Smooth muscle cell (in vitro differentiated cells): ENCODE measurements at regions not wholly inside any gene's neighbourhood (a gene's known extent, or its start where the extent isn't known, plus 50 kb on each side); places are given as distances from the start of the nearest gene placed in this dataset.
A peak's percentile ranks its signal among the peaks of the same experiment; 100 is the strongest.

Experiments
- DNase-seq: peaks from one replicate; lab custom pipeline; 2025; ENCODE audit not compliant: unreplicated experiment; lab: John Stamatoyannopoulos, UW
- H2AFZ ChIP-seq: fragments of 200-600 bp; sonication (generic); 2 replicates; pipeline ENCODE4 v1.6.0; 2016; ENCODE audit warnings: antibody characterized with exemption, low read depth, mild to moderate bottlenecking
- H3F3A ChIP-seq: fragments of 200-600 bp; sonication (generic); 2 replicates; pipeline ENCODE4 v1.6.0; 2017; ENCODE audit warnings: antibody characterized with exemption, low read depth
- H3K27ac ChIP-seq: fragments of 200-600 bp; sonication (generic); 2 replicates; pipeline ENCODE4 v1.5.1; 2016; ENCODE audit warnings: low read depth, mild to moderate bottlenecking
- H3K27me3 ChIP-seq: fragments of 200-600 bp; sonication (generic); 2 replicates; pipeline ENCODE4 v1.6.1; 2016; ENCODE audit warnings: low read depth, mild to moderate bottlenecking
- H3K36me3 ChIP-seq: fragments of 200-600 bp; sonication (generic); 2 replicates; pipeline ENCODE4 v1.5.1; 2016; ENCODE audit warnings: low read depth
- H3K4me1 ChIP-seq: fragments of 200-600 bp; sonication (generic); 2 replicates; pipeline ENCODE4 v1.5.1; 2016; ENCODE audit warnings: low read depth
- H3K4me2 ChIP-seq: fragments of 200-600 bp; sonication (generic); 2 replicates; pipeline ENCODE4 v1.6.0; 2016; ENCODE audit warnings: mild to moderate bottlenecking
- H3K4me3 ChIP-seq: fragments of 200-600 bp; sonication (generic); 2 replicates; pipeline ENCODE4 v1.5.1; 2016; ENCODE audit warnings: mild to moderate bottlenecking
- H3K79me2 ChIP-seq: fragments of 200-600 bp; sonication (generic); 2 replicates; pipeline ENCODE4 v1.6.0; 2016; ENCODE audit warnings: low read depth, mild to moderate bottlenecking
- H3K9ac ChIP-seq: fragments of 200-600 bp; sonication (generic); 2 replicates; pipeline ENCODE4 v1.6.0; 2016; ENCODE audit warnings: low read depth
- H3K9me3 ChIP-seq: fragments of 200-600 bp; sonication (generic); replicated peaks from 2 replicates; pipeline ENCODE4 v1.5.1; 2016; ENCODE audit warnings: low read depth
- H4K20me1 ChIP-seq: fragments of 200-600 bp; sonication (generic); 2 replicates; pipeline ENCODE4 v1.6.0; 2016; ENCODE audit warnings: low read depth
- WGBS: methylation state at CpG from one replicate; pipeline ENCODE4 v1.1.7; 2016; ENCODE audit warnings: low lambda C conversion rate; 5-methylcytosine and 5-hydroxymethylcytosine counted together
- TF ChIP-seq, protein P1 (sequence below): fragments of 200-600 bp; sonication (generic); IDR thresholded peaks from 2 replicates; pipeline ENCODE4 v1.5.1; 2017; ENCODE audit warnings: borderline replicate concordance, mild to moderate bottlenecking, antibody characterized with exemption; ENCODE audit not compliant: insufficient read depth, poor library complexity, severe bottlenecking

DNA sequence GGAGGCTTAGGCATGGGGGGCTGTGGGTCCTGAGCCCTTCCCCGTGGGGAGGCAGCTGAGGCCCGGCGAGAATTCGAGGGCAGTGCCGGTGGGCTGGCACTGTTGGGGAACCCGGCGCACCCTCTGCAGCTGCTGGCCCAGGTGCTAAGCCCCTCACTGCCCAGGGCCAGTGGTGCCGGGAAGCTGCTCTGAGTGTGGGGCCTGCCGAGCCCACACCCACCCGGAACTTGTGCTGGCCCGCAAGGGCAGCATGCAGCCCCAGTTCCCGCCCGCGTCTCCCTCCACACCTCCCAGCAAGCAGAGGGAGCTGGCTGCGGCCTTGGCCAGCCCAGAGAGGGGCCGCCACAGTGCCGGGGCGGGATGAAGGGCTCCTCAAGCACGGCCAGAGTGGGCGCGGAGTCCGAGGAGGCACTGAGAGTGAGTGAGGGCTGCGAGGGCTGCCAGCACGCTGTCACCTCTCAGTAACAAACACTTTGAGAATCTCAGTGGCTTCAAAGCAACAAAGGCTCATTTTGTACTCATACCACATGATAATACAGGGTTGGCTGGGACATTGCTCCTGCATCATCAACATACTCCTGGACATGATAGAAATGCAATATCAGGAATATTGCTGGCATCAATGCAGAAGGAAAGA is 265.7 kb upstream of the ANKRD55 start:
- H4K20me1 ChIP-seq: no peaks in the 10 kb centered on the region
- peaks cover 16% of the 10 kb centered on the region for H3F3A ChIP-seq
- no peak overlapping the region for H2AFZ ChIP-seq
- no peak overlapping the region for H3K9ac ChIP-seq
- H3K36me3 ChIP-seq: no peaks in the 10 kb centered on the region
- H3K4me1 ChIP-seq: peaks cover 9% of the 10 kb centered on the region
- H3K9me3 ChIP-seq: no peaks in the 10 kb centered on the region
- TF ChIP-seq, protein P1, sequence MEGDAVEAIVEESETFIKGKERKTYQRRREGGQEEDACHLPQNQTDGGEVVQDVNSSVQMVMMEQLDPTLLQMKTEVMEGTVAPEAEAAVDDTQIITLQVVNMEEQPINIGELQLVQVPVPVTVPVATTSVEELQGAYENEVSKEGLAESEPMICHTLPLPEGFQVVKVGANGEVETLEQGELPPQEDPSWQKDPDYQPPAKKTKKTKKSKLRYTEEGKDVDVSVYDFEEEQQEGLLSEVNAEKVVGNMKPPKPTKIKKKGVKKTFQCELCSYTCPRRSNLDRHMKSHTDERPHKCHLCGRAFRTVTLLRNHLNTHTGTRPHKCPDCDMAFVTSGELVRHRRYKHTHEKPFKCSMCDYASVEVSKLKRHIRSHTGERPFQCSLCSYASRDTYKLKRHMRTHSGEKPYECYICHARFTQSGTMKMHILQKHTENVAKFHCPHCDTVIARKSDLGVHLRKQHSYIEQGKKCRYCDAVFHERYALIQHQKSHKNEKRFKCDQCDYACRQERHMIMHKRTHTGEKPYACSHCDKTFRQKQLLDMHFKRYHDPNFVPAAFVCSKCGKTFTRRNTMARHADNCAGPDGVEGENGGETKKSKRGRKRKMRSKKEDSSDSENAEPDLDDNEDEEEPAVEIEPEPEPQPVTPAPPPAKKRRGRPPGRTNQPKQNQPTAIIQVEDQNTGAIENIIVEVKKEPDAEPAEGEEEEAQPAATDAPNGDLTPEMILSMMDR: no peak
- WGBS: 98% methylated on average over 24 of the region's 24 CpGs
- H3K79me2 ChIP-seq: no peaks in the 10 kb centered on the region
- no peak overlapping the region for H3K4me3 ChIP-seq
- no peak overlapping the region for H3K27ac ChIP-seq
- no peak for DNase-seq
- H3K27me3 ChIP-seq: no peaks in the 10 kb centered on the region
- H3K4me2 ChIP-seq: no peak overlapping the region

DNA sequence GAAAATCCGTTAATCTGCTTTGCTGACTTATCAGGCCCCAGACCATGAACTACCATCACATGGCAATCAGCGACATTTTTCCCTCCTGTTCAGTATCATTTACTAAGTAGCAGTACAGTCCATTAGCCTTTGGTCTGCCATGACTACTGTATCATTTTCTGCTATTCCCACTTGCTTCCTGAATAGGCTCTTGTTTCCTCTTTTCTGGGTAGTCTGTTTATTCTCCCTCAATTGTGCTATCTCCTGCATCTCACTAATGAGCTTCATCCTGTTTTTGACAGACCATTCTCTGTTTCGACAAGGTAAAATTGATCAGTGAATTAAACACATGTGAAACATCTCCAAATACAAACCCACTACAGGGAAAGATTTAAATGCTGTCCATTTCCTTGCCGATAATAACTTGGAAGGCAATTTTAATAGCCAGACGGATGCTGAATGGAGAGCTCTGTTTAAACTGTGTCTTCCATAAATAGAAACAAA is 263.5 kb upstream of the ANKRD55 start:
- Histone ChIP-seq H3K36me3 (no peaks in the 10 kb centered on the region), H3K4me3 (no peak overlapping the region), H2AFZ (peak overlapping the region; percentile 73), H3K9me3 (no peaks in the 10 kb centered on the region), H3F3A (peaks cover 26% of the 10 kb centered on the region), H3K27ac (peak overlapping the region; percentile 2), H3K79me2 (no peaks in the 10 kb centered on the region), H4K20me1 (no peaks in the 10 kb centered on the region), H3K27me3 (no peaks in the 10 kb centered on the region), H3K9ac (no peak overlapping the region), H3K4me1 (peaks cover 9% of the 10 kb centered on the region), H3K4me2 (no peak overlapping the region)
- WGBS: 16% methylated on average over 5 of the region's 5 CpGs
- TF ChIP-seq, protein P1: no peak
- no peak for DNase-seq

DNA sequence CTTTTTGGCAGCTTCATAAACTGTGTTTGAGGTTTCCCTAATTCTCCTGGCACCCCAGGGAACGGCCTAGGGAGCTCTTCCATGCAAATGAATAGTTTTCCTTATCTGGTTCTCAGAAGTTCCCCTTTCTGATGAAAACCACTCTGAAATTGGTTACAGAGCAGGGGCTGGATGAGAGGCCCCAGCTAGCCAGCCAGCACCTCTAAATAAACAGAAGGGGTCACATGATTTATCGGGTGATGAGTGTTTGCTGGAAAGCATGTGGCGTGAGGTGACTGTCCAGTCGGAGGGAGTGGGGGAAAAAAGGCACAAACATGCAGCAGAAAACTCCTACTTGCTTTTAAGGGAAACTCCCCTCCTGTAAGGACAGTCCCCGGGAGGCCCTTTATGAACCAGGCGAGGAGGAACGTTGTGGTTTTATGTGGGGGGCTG is 261.2 kb upstream of the ANKRD55 start:
- Histone ChIP-seq H3K9ac (peak overlapping the region; percentile 37), H3K79me2 (no peaks in the 10 kb centered on the region), H3K27me3 (no peaks in the 10 kb centered on the region), H3K9me3 (no peaks in the 10 kb centered on the region), H3K36me3 (no peaks in the 10 kb centered on the region), H3K27ac (peak overlapping the region; percentile 85), H3K4me2 (peak overlapping the region; percentile 78), H4K20me1 (no peaks in the 10 kb centered on the region), H3K4me3 (no peak overlapping the region), H2AFZ (peak overlapping the region; percentile 66), H3K4me1 (peaks cover 13% of the 10 kb centered on the region), H3F3A (peaks cover 36% of the 10 kb centered on the region)
- WGBS: 14% methylated on average over 7 of the region's 7 CpGs
- peak; percentile 15 for DNase-seq
- TF ChIP-seq, protein P1: no peak

DNA sequence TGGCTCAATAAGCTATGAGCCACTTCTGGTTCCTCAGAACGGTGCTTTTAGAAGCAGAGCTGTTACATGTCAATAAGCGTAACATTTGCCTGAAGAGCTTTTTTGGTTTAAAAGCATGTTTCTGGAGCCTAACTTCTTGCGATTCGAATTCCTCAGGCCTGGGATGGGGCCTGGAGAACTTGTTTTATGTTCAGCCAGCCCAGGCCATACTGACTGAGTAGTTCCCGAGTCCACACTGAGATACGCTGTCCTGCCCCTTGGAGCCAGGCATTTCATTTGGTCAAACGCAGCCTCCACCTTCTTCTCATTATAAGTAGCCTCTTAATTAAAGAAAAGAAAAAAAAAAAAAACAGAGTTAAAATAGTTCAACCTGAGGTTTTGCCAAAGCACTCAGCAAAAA is 260.6 kb upstream of the ANKRD55 start:
- TF ChIP-seq, protein P1: no peak
- Histone ChIP-seq H3K9me3 (no peaks in the 10 kb centered on the region), H3F3A (peaks cover 36% of the 10 kb centered on the region), H3K4me2 (peak overlapping the region; percentile 78), H3K79me2 (no peaks in the 10 kb centered on the region), H3K36me3 (no peaks in the 10 kb centered on the region), H2AFZ (peak overlapping the region; percentile 66), H3K27me3 (no peaks in the 10 kb centered on the region), H3K4me3 (no peak overlapping the region), H3K9ac (peak overlapping the region; percentile 37), H4K20me1 (no peaks in the 10 kb centered on the region), H3K4me1 (peaks cover 13% of the 10 kb centered on the region), H3K27ac (peak overlapping the region; percentile 85)
- DNase-seq: no peak
- WGBS: 54% methylated on average over 7 of the region's 7 CpGs
